Spleen (tissue), 11 donors: ENCODE measurements at regions not wholly inside any gene's neighbourhood (a gene's known extent, or its start where the extent isn't known, plus 50 kb on each side); places are given as distances from the start of the nearest gene placed in this dataset.
A peak's percentile ranks its signal among the peaks of the same experiment; 100 is the strongest.
"Not testable (repeated sequence)": the region's sequence is repeated elsewhere in the genome, so short reads cannot be mapped to it uniquely, and the experiment has no call there.

ENCODE experiments used
- DNase-seq: peaks from one replicate; pipeline ENCODE4 v3.0.0-alpha.2; 2020
- H3K27ac ChIP-seq, 8 donors: fragments of 200-600 bp; sonication (generic) in 7 of 8; 1 replicate in 4 of 8; 2 replicates in 4 of 8; pipeline versions ENCODE4 v1.5.0 to v1.8.0; 2016 to 2021; ENCODE audit warnings: inconsistent platforms in 4 of 8, mild to moderate bottlenecking in 4 of 8, moderate library complexity in 1 of 8
- H3K27me3 ChIP-seq, 7 donors: fragments of 200-600 bp; sonication (generic) in 6 of 7; replicated peaks in 1 of 7; 1 replicate in 4 of 7; 2 replicates in 3 of 7; pipeline versions ENCODE4 v1.5.0 to v1.8.0; 2016 to 2021; ENCODE audit warnings: inconsistent platforms in 3 of 7, mild to moderate bottlenecking in 1 of 7
- H3K36me3 ChIP-seq, 6 donors: fragments of 200-600 bp; sonication (generic) in 5 of 6; 1 replicate in 4 of 6; 2 replicates in 2 of 6; pipeline versions ENCODE4 v1.5.0 to v1.8.0; 2016 to 2021; ENCODE audit warnings: inconsistent platforms in 2 of 6
- H3K4me1 ChIP-seq, 6 donors: fragments of 200-600 bp; sonication (generic) in 5 of 6; 1 replicate in 3 of 6; 2 replicates in 3 of 6; pipeline versions ENCODE4 v1.5.0 to v1.8.0; 2016 to 2021; ENCODE audit warnings: inconsistent platforms in 3 of 6
- H3K4me3 ChIP-seq, 8 donors: fragments of 200-600 bp; sonication (generic) in 7 of 8; 1 replicate in 4 of 8; 2 replicates in 4 of 8; pipeline versions ENCODE4 v1.5.0 to v1.8.0; 2016 to 2021; ENCODE audit warnings: inconsistent platforms in 4 of 8, mild to moderate bottlenecking in 4 of 8, moderate library complexity in 2 of 8
- H3K9me3 ChIP-seq, 8 donors: fragments of 200-600 bp; sonication (generic) in 7 of 8; 1 replicate in 4 of 8; 2 replicates in 4 of 8; pipeline versions ENCODE4 v1.5.0 to v1.8.0; 2016 to 2021; ENCODE audit warnings: inconsistent platforms in 4 of 8
- CTCF ChIP-seq, 11 experiments: fragments of 200-600 bp in 7 of 11; fragments of 450-650 bp in 4 of 11; sonication (generic) in 4 of 11; IDR thresholded peaks in 8 of 11; conservative IDR thresholded peaks in 3 of 11; 1 replicate in 7 of 11; 2 replicates in 4 of 11; pipeline versions ENCODE4 v1.4.0 to v1.8.0; 2016 to 2021; ENCODE audit warnings: antibody characterized with exemption in 11 of 11, inconsistent platforms in 4 of 11, mild to moderate bottlenecking in 1 of 11
- POLR2A ChIP-seq, 3 donors: fragments of 450-650 bp; IDR thresholded peaks; one replicate each; pipeline ENCODE4 v1.5.1; 2017; ENCODE audit warnings: antibody characterized with exemption in 3 of 3, mild to moderate bottlenecking in 1 of 3
- POLR2AphosphoS5 ChIP-seq, 3 donors: sonication (generic); formaldehyde crosslinking; IDR thresholded peaks; one replicate each; pipeline ENCODE4 v1.5.1; 2017; ENCODE audit warnings: antibody characterized with exemption in 3 of 3
- WGBS, 5 donors: extraction: QIAGEN DNeasy Blood & Tissue Kit in 3 of 5; methylation state at CpG; one replicate each; pipeline versions ENCODE4 v1.1.5 to v1.1.7; 2013 to 2018; 5-methylcytosine and 5-hydroxymethylcytosine counted together
- intact Hi-C: fragments of 100-400 bp; cut with DNase I; formaldehyde crosslinking; loops from one replicate; pipeline ENCODE4 v1.15.0; 2023; ENCODE audit warnings: low total_unique reads
- donor health status: healthy with polysubstance abuse.
- donor health status: DM: no; HTN: no; CAD: no; lungs with moderate emphysema.
- donor health status: DM: no; HTN: no; CAD: no.
- donor health status: Bipolar disorder and iron deficiency.
- donor health status: healthy.
- donor health status: DM: no; HTN: no; CAD: no.
- donor health status: DM: yes; HTN: yes; CAD: no.

GRCh38 chr14:104306450-104307040, 168.2 kb downstream of the KIF26A start:
- peak; percentile 60 for DNase-seq
- TF ChIP-seq POLR2A (IDR thresholded peaks at IDR 0.05) (no peak), POLR2AphosphoS5 (IDR thresholded peaks at IDR 0.05) (no peak), CTCF (IDR thresholded peaks at IDR 0.05 in 8 of 11, conservative IDR thresholded peaks at IDR 0.05 in 3 of 11) (no peak)
- H3K36me3 ChIP-seq = no peaks in the 10 kb centered on the region
- no peaks in the 10 kb centered on the region for H3K4me1 ChIP-seq
- 66 to 81% (median 78%) methylated on average over 14 to 17 of the region's 17 CpGs for WGBS, 5 donors
- peaks cover 0 to 14% (median 5%) of the 10 kb centered on the region in 8 donors for H3K9me3 ChIP-seq
- intact Hi-C loops = no loop called here
- no peak overlapping the region for H3K27ac ChIP-seq
- H3K27me3 ChIP-seq = peaks cover 0 to 45% (median 0%) of the 10 kb centered on the region in 7 donors
- no peak overlapping the region for H3K4me3 ChIP-seq

- Histone ChIP-seq H3K9me3 (peaks cover 0 to 17% (median 6%) of the 10 kb centered on the region in 8 donors), H3K27ac (no peak overlapping the region), H3K4me3 (no peak overlapping the region), H3K4me1 (no peaks in the 10 kb centered on the region), H3K36me3 (no peaks in the 10 kb centered on the region), H3K27me3 (peaks cover 0 to 45% (median 0%) of the 10 kb centered on the region in 7 donors)
- WGBS, 5 donors = 72 to 89% (median 78%) methylated on average over 5 to 7 of the region's 7 CpGs
- no peak for DNase-seq
- intact Hi-C loops = no loop called here
- TF ChIP-seq POLR2A (IDR thresholded peaks at IDR 0.05) (no peak), CTCF (IDR thresholded peaks at IDR 0.05 in 8 of 11, conservative IDR thresholded peaks at IDR 0.05 in 3 of 11) (no peak), POLR2AphosphoS5 (IDR thresholded peaks at IDR 0.05) (no peak)
Observed at GRCh38 chr14:104307246-104307626, 168.8 kb downstream of the KIF26A start.

- DNase-seq = peak; percentile 54
- WGBS, 5 donors = 89 to 92% (median 90%) methylated on average over 17 to 25 of the region's 25 CpGs
- TF ChIP-seq POLR2AphosphoS5 (IDR thresholded peaks at IDR 0.05) (no peak), POLR2A (IDR thresholded peaks at IDR 0.05) (no peak), CTCF (IDR thresholded peaks at IDR 0.05 in 8 of 11, conservative IDR thresholded peaks at IDR 0.05 in 3 of 11) (no peak)
Observed at GRCh38 chr14:104307627-104308401, 169.4 kb downstream of the KIF26A start.

GRCh38 chr14:104308534-104308933, 170.1 kb downstream of the KIF26A start:
- WGBS, 5 donors = 44 to 81% (median 79%) methylated on average over 10 of the region's 10 CpGs
- H3K4me3 ChIP-seq, H3K36me3 ChIP-seq, H3K27ac ChIP-seq, DNase-seq, intact Hi-C loops, H3K4me1 ChIP-seq: not testable (repeated sequence)
- Histone ChIP-seq H3K9me3 (peaks cover 0 to 17% (median 6%) of the 10 kb centered on the region in 8 donors), H3K27me3 (peaks cover 0 to 45% (median 0%) of the 10 kb centered on the region in 7 donors)

More at GRCh38 chr14:104307627-104308401, 169.4 kb downstream of the KIF26A start:
- H3K9me3 ChIP-seq = peaks cover 0 to 17% (median 6%) of the 10 kb centered on the region in 8 donors
- no peaks in the 10 kb centered on the region for H3K4me1 ChIP-seq
- no peak overlapping the region for H3K27ac ChIP-seq
- intact Hi-C loops = no loop called here
- H3K36me3 ChIP-seq = no peaks in the 10 kb centered on the region
- no peak overlapping the region for H3K4me3 ChIP-seq
- peaks cover 0 to 45% (median 0%) of the 10 kb centered on the region in 7 donors for H3K27me3 ChIP-seq
